GM23338 (cell line): ENCODE measurements at regions not wholly inside any gene's neighbourhood (a gene's known extent, or its start where the extent isn't known, plus 50 kb on each side); places are given as distances from the start of the nearest gene placed in this dataset.
A peak's percentile ranks its signal among the peaks of the same experiment; 100 is the strongest.

Experiments
- ATAC-seq: fragments of 200-7000 bp; cut with Tn5 transposase; 3 replicates; pipeline ENCODE4 v1.9.1; 2020
- DNase-seq: peaks from one replicate; pipeline ENCODE4 v3.0.0-alpha.2; 2015; ENCODE audit warnings: low spot score
- H2AFZ ChIP-seq: fragments of 200-600 bp; sonication (generic); 2 replicates; pipeline ENCODE4 v1.8.0; 2016; ENCODE audit warnings: antibody characterized with exemption, mild to moderate bottlenecking, moderate library complexity
- H3F3A ChIP-seq: fragments of 200-600 bp; sonication (generic); replicated peaks from 2 replicates; pipeline ENCODE4 v1.8.0; 2017; ENCODE audit warnings: antibody characterized with exemption, mixed run types, low read depth
- H3K27ac ChIP-seq: fragments of 200-600 bp; sonication (generic); 2 replicates; pipeline ENCODE4 v1.6.1; 2016; ENCODE audit warnings: low read depth
- H3K27me3 ChIP-seq: fragments of 200-600 bp; sonication (generic); 2 replicates; pipeline ENCODE4 v1.8.0; 2016; ENCODE audit warnings: mild to moderate bottlenecking, mixed run types, moderate library complexity; ENCODE audit not compliant: insufficient read depth
- H3K36me3 ChIP-seq: fragments of 200-600 bp; sonication (generic); 2 replicates; pipeline ENCODE4 v1.8.0; 2016; ENCODE audit warnings: mild to moderate bottlenecking; ENCODE audit not compliant: insufficient read depth
- H3K4me1 ChIP-seq: fragments of 200-600 bp; sonication (generic); 2 replicates; pipeline ENCODE4 v1.8.0; 2016; ENCODE audit warnings: mild to moderate bottlenecking, moderate library complexity; ENCODE audit not compliant: insufficient read depth
- H3K4me2 ChIP-seq: fragments of 200-600 bp; sonication (generic); 2 replicates; pipeline ENCODE4 v1.7.1; 2017; ENCODE audit warnings: mixed run types
- H3K4me3 ChIP-seq: fragments of 200-600 bp; sonication (generic); 2 replicates; pipeline ENCODE4 v1.6.1; 2016; ENCODE audit warnings: mixed run types
- H3K79me2 ChIP-seq: fragments of 200-600 bp; sonication (generic); replicated peaks from 2 replicates; pipeline ENCODE4 v1.8.0; 2017; ENCODE audit warnings: mild to moderate bottlenecking; ENCODE audit not compliant: insufficient read depth
- H3K9me2 ChIP-seq: fragments of 200-600 bp; sonication (generic); 2 replicates; pipeline ENCODE4 v1.8.0; 2017; ENCODE audit not compliant: insufficient read depth
- H4K20me1 ChIP-seq: fragments of 200-600 bp; sonication (generic); replicated peaks from 2 replicates; pipeline ENCODE4 v1.8.0; 2017; ENCODE audit warnings: mild to moderate bottlenecking; ENCODE audit not compliant: insufficient read depth
- H3K27ac Mint-ChIP-seq: 2 replicates; pipeline ENCODE4 v1.8.0; 2020; ENCODE audit warnings: inconsistent platforms, mild to moderate bottlenecking, moderate library complexity, mixed read lengths
- H3K27me3 Mint-ChIP-seq: 3 replicates; pipeline ENCODE4 v1.8.0; 2022; ENCODE audit warnings: low read depth, mild to moderate bottlenecking, moderate library complexity, mixed read lengths, inconsistent platforms; ENCODE audit not compliant: insufficient read depth, poor library complexity
- H3K36me3 Mint-ChIP-seq: 3 replicates; pipeline ENCODE4 v1.8.0; 2021; ENCODE audit warnings: low read depth, mild to moderate bottlenecking, inconsistent platforms, moderate library complexity, mixed read lengths
- H3K4me1 Mint-ChIP-seq: 3 replicates; pipeline ENCODE4 v1.8.0; 2020; ENCODE audit warnings: mild to moderate bottlenecking, inconsistent platforms, mixed read lengths
- H3K4me3 Mint-ChIP-seq: 3 replicates; pipeline ENCODE4 v1.8.0; 2021; ENCODE audit warnings: moderate library complexity, mild to moderate bottlenecking, inconsistent platforms, mixed read lengths
- H3K9me3 Mint-ChIP-seq: 3 replicates; pipeline ENCODE4 v1.8.0; 2020; ENCODE audit warnings: moderate library complexity, mild to moderate bottlenecking, inconsistent platforms, mixed read lengths
- CREB1 ChIP-seq: fragments of 250-450 bp; sonication (Bioruptor Pico); IDR thresholded peaks from 2 replicates; pipeline ENCODE4 v1.5.0; 2020; ENCODE audit warnings: low read depth, mild to moderate bottlenecking, moderate library complexity
- EZH2phosphoT487 ChIP-seq: fragments of 200-600 bp; sonication (generic); IDR thresholded peaks from one replicate; pipeline ENCODE4 v1.8.1; 2018; ENCODE audit warnings: antibody characterized with exemption; ENCODE audit not compliant: unreplicated experiment
- NANOG ChIP-seq: IDR thresholded peaks from 2 replicates; pipeline ENCODE4 v1.6.1; 2016; ENCODE audit warnings: antibody characterized with exemption, borderline replicate concordance
- STAT1 ChIP-seq: IDR thresholded peaks from one replicate; pipeline ENCODE4 v1.6.1; 2016; ENCODE audit warnings: antibody characterized with exemption; ENCODE audit not compliant: unreplicated experiment
- ZNF114 ChIP-seq: fragments of 250-450 bp; sonication (Bioruptor Pico); IDR thresholded peaks from 2 replicates; pipeline ENCODE4 v1.5.0; 2020; ENCODE audit warnings: mild to moderate bottlenecking, moderate library complexity
- ZNF331 ChIP-seq: fragments of 250-450 bp; sonication (Bioruptor Pico); IDR thresholded peaks from 2 replicates; pipeline ENCODE4 v1.5.0; 2020; ENCODE audit warnings: low read depth, mild to moderate bottlenecking, moderate library complexity
- TF ChIP-seq, protein P1 (sequence below): fragments of 250-450 bp; sonication (Bioruptor Pico); IDR thresholded peaks from 2 replicates; pipeline ENCODE4 v1.5.0; 2020; ENCODE audit warnings: mild to moderate bottlenecking, moderate library complexity

DNA sequence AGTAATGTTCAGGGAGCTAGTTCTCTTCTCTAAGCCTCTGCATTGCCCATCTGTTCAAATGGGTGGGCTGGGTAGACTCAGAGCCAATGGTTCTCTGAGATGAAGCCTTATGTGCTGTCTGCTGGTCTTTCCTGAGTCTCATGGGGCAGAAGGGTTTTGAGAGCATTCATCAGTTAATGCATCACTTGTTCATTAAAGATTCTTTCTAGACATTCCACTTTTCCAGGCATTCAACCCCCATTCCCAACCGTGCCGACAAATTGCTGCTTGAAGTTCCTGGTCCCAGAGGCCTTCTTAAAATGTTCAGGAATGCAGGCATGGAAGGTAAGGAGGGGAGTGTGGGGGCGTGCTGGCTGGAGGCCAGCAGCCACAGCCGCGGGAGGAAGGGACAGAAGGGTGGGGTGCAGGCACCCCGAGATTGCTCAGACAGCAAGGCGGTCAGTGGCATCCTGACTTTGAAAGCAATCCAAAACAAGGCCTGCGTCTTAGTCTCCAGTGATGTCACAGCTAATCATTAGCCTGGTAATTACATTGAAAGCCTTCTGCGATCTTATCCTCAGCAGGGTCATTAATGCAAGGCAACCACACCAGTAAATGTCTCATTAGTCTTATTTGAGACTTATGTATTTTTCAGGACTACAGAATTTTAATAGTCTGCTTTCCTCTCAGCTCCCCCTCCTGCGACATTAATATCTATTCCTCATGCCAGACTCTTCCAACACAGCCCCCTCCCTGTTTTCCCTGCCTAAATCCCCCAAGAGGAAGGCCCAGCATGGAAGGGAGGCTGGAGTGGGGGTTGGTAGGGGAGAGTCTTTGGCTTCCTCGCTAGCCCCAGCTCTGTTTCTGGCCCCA is 328.8 kb downstream of the MIAT start:
- 0 out of 2 replicates have a peak overlapping the region, but pooled peaks have one; percentile 35 for H3K4me2 ChIP-seq
- H3K79me2 ChIP-seq = no peaks in the 10 kb centered on the region
- H3K4me3 ChIP-seq = no peak overlapping the region
- DNase-seq = no peak
- no peaks in the 10 kb centered on the region for H3K9me3 Mint-ChIP-seq
- no peaks in the 10 kb centered on the region for H3K36me3 ChIP-seq
- peak overlapping the region; percentile 76 for H2AFZ ChIP-seq
- no peak for TF ChIP-seq EZH2phosphoT487
- TF ChIP-seq ZNF331 (CRISPR knock-in tag) = no peak
- no peak for TF ChIP-seq NANOG
- no peaks in the 10 kb centered on the region for H3K27me3 ChIP-seq
- no peaks in the 10 kb centered on the region; the same call in 1 of the 2 replicates for H3K9me2 ChIP-seq
- H3K27ac ChIP-seq = no peak overlapping the region
- H3K27ac Mint-ChIP-seq = no peak overlapping the region
- peaks cover 4% of the 10 kb centered on the region for H3K27me3 Mint-ChIP-seq
- peak; percentile 57 for ATAC-seq
- no peak overlapping the region for H3K4me3 Mint-ChIP-seq
- H3K36me3 Mint-ChIP-seq = no peaks in the 10 kb centered on the region
- H3K4me1 Mint-ChIP-seq = no peaks in the 10 kb centered on the region; the same call in 1 of the 3 replicates
- peaks cover 20% of the 10 kb centered on the region for H3K4me1 ChIP-seq
- H3F3A ChIP-seq = no peaks in the 10 kb centered on the region
- no peaks in the 10 kb centered on the region for H4K20me1 ChIP-seq

DNA sequence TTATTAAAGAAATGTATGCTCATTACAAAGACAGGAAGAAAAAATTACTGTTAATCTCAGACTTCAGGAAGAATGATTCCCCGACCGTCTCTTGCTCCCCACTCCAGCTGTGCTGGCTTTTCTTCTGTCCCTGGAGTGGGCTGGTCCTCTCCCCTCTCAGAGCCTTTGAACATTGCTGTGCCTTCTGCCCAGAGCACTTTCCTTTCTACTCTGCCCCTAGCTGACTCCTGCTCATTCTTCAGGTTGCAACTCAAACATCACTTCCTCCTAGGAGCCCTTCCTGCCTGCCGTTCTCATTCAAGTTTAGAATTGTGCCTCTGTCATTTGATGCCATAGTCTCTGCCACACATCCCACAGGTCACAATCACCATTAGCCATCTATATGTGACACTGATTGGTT is 329.5 kb downstream of the MIAT start:
- Histone ChIP-seq H4K20me1 (no peaks in the 10 kb centered on the region), H3K27me3 (no peaks in the 10 kb centered on the region), H2AFZ (peak overlapping the region; percentile 76), H3K36me3 (no peaks in the 10 kb centered on the region), H3K4me1 (peaks cover 20% of the 10 kb centered on the region), H3F3A (no peaks in the 10 kb centered on the region), H3K9me2 (no peaks in the 10 kb centered on the region; the same call in 1 of the 2 replicates), H3K27ac (no peak overlapping the region), H3K4me3 (no peak overlapping the region), H3K4me2 (0 out of 2 replicates have a peak overlapping the region, but pooled peaks have one; percentile 35), H3K79me2 (no peaks in the 10 kb centered on the region)
- no peak for DNase-seq
- TF ChIP-seq ZNF114 (CRISPR knock-in tag) (no peak), CREB1 (CRISPR knock-in tag) (no peak), ZNF331 (CRISPR knock-in tag) (no peak), STAT1 (no peak)
- TF ChIP-seq, protein P1, sequence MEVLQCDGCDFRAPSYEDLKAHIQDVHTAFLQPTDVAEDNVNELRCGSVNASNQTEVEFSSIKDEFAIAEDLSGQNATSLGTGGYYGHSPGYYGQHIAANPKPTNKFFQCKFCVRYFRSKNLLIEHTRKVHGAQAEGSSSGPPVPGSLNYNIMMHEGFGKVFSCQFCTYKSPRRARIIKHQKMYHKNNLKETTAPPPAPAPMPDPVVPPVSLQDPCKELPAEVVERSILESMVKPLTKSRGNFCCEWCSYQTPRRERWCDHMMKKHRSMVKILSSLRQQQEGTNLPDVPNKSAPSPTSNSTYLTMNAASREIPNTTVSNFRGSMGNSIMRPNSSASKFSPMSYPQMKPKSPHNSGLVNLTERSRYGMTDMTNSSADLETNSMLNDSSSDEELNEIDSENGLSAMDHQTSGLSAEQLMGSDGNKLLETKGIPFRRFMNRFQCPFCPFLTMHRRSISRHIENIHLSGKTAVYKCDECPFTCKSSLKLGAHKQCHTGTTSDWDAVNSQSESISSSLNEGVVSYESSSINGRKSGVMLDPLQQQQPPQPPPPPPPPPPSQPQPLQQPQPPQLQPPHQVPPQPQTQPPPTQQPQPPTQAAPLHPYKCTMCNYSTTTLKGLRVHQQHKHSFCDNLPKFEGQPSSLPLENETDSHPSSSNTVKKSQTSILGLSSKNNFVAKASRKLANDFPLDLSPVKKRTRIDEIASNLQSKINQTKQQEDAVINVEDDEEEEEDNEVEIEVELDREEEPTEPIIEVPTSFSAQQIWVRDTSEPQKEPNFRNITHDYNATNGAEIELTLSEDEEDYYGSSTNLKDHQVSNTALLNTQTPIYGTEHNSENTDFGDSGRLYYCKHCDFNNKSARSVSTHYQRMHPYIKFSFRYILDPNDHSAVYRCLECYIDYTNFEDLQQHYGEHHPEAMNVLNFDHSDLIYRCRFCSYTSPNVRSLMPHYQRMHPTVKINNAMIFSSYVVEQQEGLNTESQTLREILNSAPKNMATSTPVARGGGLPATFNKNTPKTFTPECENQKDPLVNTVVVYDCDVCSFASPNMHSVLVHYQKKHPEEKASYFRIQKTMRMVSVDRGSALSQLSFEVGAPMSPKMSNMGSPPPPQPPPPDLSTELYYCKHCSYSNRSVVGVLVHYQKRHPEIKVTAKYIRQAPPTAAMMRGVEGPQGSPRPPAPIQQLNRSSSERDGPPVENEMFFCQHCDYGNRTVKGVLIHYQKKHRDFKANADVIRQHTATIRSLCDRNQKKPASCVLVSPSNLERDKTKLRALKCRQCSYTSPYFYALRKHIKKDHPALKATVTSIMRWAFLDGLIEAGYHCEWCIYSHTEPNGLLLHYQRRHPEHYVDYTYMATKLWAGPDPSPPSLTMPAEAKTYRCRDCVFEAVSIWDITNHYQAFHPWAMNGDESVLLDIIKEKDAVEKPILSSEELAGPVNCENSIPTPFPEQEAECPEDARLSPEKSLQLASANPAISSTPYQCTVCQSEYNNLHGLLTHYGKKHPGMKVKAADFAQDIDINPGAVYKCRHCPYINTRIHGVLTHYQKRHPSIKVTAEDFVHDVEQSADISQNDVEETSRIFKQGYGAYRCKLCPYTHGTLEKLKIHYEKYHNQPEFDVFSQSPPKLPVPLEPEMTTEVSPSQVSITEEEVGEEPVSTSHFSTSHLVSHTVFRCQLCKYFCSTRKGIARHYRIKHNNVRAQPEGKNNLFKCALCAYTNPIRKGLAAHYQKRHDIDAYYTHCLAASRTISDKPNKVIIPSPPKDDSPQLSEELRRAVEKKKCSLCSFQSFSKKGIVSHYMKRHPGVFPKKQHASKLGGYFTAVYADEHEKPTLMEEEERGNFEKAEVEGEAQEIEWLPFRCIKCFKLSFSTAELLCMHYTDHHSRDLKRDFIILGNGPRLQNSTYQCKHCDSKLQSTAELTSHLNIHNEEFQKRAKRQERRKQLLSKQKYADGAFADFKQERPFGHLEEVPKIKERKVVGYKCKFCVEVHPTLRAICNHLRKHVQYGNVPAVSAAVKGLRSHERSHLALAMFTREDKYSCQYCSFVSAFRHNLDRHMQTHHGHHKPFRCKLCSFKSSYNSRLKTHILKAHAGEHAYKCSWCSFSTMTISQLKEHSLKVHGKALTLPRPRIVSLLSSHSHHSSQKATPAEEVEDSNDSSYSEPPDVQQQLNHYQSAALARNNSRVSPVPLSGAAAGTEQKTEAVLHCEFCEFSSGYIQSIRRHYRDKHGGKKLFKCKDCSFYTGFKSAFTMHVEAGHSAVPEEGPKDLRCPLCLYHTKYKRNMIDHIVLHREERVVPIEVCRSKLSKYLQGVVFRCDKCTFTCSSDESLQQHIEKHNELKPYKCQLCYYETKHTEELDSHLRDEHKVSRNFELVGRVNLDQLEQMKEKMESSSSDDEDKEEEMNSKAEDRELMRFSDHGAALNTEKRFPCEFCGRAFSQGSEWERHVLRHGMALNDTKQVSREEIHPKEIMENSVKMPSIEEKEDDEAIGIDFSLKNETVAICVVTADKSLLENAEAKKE (CRISPR knock-in tag) = 0 out of 2 replicates have a peak, but pooled peaks have one; percentile 20
- peak; percentile 43; the same call in 2 of the 3 replicates for ATAC-seq
- H3K27me3 Mint-ChIP-seq = peaks cover 2% of the 10 kb centered on the region
- H3K4me1 Mint-ChIP-seq = no peaks in the 10 kb centered on the region; the same call in 1 of the 3 replicates
- H3K9me3 Mint-ChIP-seq = no peaks in the 10 kb centered on the region
- H3K4me3 Mint-ChIP-seq = no peak overlapping the region
- no peak overlapping the region for H3K27ac Mint-ChIP-seq
- no peaks in the 10 kb centered on the region for H3K36me3 Mint-ChIP-seq
